ENCODE measurements at regions not wholly inside any gene's neighbourhood (a gene's known extent, or its start where the extent isn't known, plus 50 kb on each side); places are given as distances from the start of the nearest gene placed in this dataset.

- DNase-seq (ENCODE audit: low read depth) = no peak
- H3K4me3 ChIP-seq (ENCODE audit: low read length) = no peak overlapping the region
- TF ChIP-seq, protein P1, sequence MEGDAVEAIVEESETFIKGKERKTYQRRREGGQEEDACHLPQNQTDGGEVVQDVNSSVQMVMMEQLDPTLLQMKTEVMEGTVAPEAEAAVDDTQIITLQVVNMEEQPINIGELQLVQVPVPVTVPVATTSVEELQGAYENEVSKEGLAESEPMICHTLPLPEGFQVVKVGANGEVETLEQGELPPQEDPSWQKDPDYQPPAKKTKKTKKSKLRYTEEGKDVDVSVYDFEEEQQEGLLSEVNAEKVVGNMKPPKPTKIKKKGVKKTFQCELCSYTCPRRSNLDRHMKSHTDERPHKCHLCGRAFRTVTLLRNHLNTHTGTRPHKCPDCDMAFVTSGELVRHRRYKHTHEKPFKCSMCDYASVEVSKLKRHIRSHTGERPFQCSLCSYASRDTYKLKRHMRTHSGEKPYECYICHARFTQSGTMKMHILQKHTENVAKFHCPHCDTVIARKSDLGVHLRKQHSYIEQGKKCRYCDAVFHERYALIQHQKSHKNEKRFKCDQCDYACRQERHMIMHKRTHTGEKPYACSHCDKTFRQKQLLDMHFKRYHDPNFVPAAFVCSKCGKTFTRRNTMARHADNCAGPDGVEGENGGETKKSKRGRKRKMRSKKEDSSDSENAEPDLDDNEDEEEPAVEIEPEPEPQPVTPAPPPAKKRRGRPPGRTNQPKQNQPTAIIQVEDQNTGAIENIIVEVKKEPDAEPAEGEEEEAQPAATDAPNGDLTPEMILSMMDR (IDR thresholded peaks at IDR 0.05; ENCODE audit: insufficient read depth, low read depth, low read length, missing control alignments) = no peak
These were observed 693.2 kb upstream of the GJE1 start for GRCh38 chr6:141439513-141439912.

GRCh38 chr6:141437685-141438084, 695.0 kb upstream of the GJE1 start:
- H3K4me3 ChIP-seq (ENCODE audit: low read length) = no peak overlapping the region
- TF ChIP-seq, protein P1 (IDR thresholded peaks at IDR 0.05; ENCODE audit: insufficient read depth, low read depth, low read length, missing control alignments) = no peak
- DNase-seq (ENCODE audit: low read depth) = no peak

- DNase-seq (ENCODE audit: low read depth) = no peak
- TF ChIP-seq, protein P1 (IDR thresholded peaks at IDR 0.05; ENCODE audit: insufficient read depth, low read depth, low read length, missing control alignments) = no peak
- no peak overlapping the region for H3K4me3 ChIP-seq (ENCODE audit: low read length)
These were observed 695.7 kb upstream of the GJE1 start for GRCh38 chr6:141437011-141437410.

- DNase-seq (ENCODE audit: low read depth) = no peak
- H3K4me3 ChIP-seq (ENCODE audit: low read length) = no peak overlapping the region
- TF ChIP-seq, protein P1 (IDR thresholded peaks at IDR 0.05; ENCODE audit: insufficient read depth, low read depth, low read length, missing control alignments) = no peak
These were observed 706.2 kb upstream of the GJE1 start for GRCh38 chr6:141426400-141426980.

DNA sequence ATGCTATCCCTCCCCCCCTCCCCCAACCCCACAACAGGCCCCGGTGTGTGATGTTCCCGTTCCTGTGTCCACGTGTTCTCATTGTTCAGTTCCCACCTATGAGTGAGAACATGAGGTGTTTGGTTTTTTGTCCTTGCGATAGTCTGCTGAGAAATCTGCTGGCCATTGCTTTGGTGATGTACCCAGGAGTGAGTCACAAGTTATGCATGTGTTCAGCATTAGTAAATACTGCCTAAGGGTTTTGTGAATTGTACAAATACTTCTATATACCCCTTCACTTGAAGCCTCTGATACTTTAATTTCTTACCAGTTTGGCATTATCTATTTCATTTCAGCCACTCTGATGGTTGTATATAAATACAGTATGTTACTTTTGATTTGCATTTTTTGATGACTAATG, 711.3 kb upstream of the GJE1 start:
- TF ChIP-seq, protein P1 (IDR thresholded peaks at IDR 0.05; ENCODE audit: insufficient read depth, low read depth, low read length, missing control alignments) = no peak
- peak; percentile 90 for DNase-seq (ENCODE audit: low read depth)
- H3K4me3 ChIP-seq (ENCODE audit: low read length) = no peak overlapping the region

- TF ChIP-seq, protein P1 (IDR thresholded peaks at IDR 0.05; ENCODE audit: insufficient read depth, low read depth, low read length, missing control alignments) = no peak
- no peak for DNase-seq (ENCODE audit: low read depth)
- no peak overlapping the region for H3K4me3 ChIP-seq (ENCODE audit: low read length)
These were observed 714.6 kb upstream of the GJE1 start for GRCh38 chr6:141418076-141418475.

DNA sequence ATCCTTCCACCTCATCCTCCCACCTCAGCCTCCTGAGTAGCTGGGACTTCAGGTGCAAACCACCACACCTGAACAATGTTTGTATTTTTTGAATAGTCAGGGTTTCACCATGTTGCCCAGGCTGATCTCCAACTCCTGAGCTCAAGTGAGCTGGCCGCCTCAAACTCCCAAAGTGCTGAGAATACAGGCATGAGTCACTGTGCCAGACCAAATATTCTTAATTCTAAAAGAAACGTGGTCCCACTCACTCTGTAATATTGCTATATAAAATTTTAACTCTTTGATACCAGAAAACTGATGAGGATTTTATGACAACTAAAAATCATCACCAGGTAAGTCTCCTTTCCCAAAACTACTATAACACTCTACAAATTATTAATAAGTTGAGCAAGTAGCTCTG, 716.8 kb upstream of the GJE1 start:
- TF ChIP-seq, protein P1 (IDR thresholded peaks at IDR 0.05; ENCODE audit: insufficient read depth, low read depth, low read length, missing control alignments) = no peak
- peak; percentile 7 for DNase-seq (ENCODE audit: low read depth)
- H3K4me3 ChIP-seq (ENCODE audit: low read length) = no peak overlapping the region

Measured in epithelial cell of esophagus (primary cell).